NCI-H82 treated with DMSO at 0.1 percent for 48 hours (cell line): ENCODE measurements at regions not wholly inside any gene's neighbourhood (a gene's known extent, or its start where the extent isn't known, plus 50 kb on each side); places are given as distances from the start of the nearest gene placed in this dataset.

Experiments used
- DNase-seq: peaks from one replicate; lab custom pipeline; 2025; ENCODE audit not compliant: unreplicated experiment; lab: John Stamatoyannopoulos, UW

GRCh38 chr9:107198718-107199117, 84.4 kb upstream of the RAD23B start:
- DNase-seq = no peak

- no peak for DNase-seq
Measured at GRCh38 chr9:107208121-107208520, 75.0 kb upstream of the RAD23B start.

- no peak for DNase-seq
Measured at GRCh38 chr9:107210775-107211174, 72.3 kb upstream of the RAD23B start.

GRCh38 chr9:107211284-107211923, 71.7 kb upstream of the RAD23B start:
- no peak for DNase-seq

- DNase-seq = no peak
Measured at GRCh38 chr9:107212613-107213012, 70.5 kb upstream of the RAD23B start.

GRCh38 chr9:107213080-107213479, 70.0 kb upstream of the RAD23B start:
- no peak for DNase-seq

GRCh38 chr9:107213561-107214028, 69.5 kb upstream of the RAD23B start:
- no peak for DNase-seq

GRCh38 chr9:107214381-107214780, 68.7 kb upstream of the RAD23B start:
- DNase-seq = no peak

- DNase-seq = no peak
Measured at GRCh38 chr9:107214915-107215314, 68.2 kb upstream of the RAD23B start.

GRCh38 chr9:107215381-107215780, 67.7 kb upstream of the RAD23B start:
- no peak for DNase-seq

GRCh38 chr9:107216329-107216728, 66.8 kb upstream of the RAD23B start:
- no peak for DNase-seq

GRCh38 chr9:107218829-107219485, 64.1 kb upstream of the RAD23B start:
- DNase-seq = no peak

- DNase-seq = no peak
Measured at GRCh38 chr9:107219486-107220077, 63.5 kb upstream of the RAD23B start.

GRCh38 chr9:107221321-107221720, 61.8 kb upstream of the RAD23B start:
- DNase-seq = no peak

- no peak for DNase-seq
Measured at GRCh38 chr9:107222020-107222522, 61.0 kb upstream of the RAD23B start.

- no peak for DNase-seq
Measured at GRCh38 chr9:107223381-107223780, 59.7 kb upstream of the RAD23B start.

GRCh38 chr9:107224252-107224651, 58.8 kb upstream of the RAD23B start:
- DNase-seq = no peak

GRCh38 chr9:107226421-107226820, 56.7 kb upstream of the RAD23B start:
- no peak for DNase-seq

- DNase-seq = no peak
Measured at GRCh38 chr9:107227774-107228173, 55.3 kb upstream of the RAD23B start.

- DNase-seq = no peak
Measured at GRCh38 chr9:107228496-107229039, 54.5 kb upstream of the RAD23B start.

- DNase-seq = no peak
Measured at GRCh38 chr9:107229241-107229741, 53.8 kb upstream of the RAD23B start.
